Endothelial cell of umbilical vein (primary cell): ENCODE measurements at regions not wholly inside any gene's neighbourhood (a gene's known extent, or its start where the extent isn't known, plus 50 kb on each side); places are given as distances from the start of the nearest gene placed in this dataset.

Experiments
- EZH2 ChIP-seq: IDR thresholded peaks from 2 replicates; pipeline ENCODE4 v1.6.1; 2012; ENCODE audit warnings: borderline replicate concordance, low read depth, mild to moderate bottlenecking, moderate library complexity, low read length, inconsistent platforms; ENCODE audit not compliant: severe bottlenecking
- POLR2AphosphoS5 ChIP-seq: IDR thresholded peaks from 2 replicates; pipeline ENCODE4 v1.6.1; 2012; ENCODE audit warnings: low read depth, mild to moderate bottlenecking, control low read depth, low read length, moderate library complexity; ENCODE audit not compliant: insufficient read depth
- TF ChIP-seq, protein P1 (sequence below), 2 donors: IDR thresholded peaks; 1 replicate in 1 of 2; 2 replicates in 1 of 2; pipeline ENCODE4 v1.5.1; 2011; ENCODE audit warnings: low read length in 2 of 2, mild to moderate bottlenecking in 2 of 2, moderate library complexity in 2 of 2, control low read depth in 1 of 2, inconsistent platforms in 1 of 2, low read depth in 1 of 2; ENCODE audit not compliant: insufficient read depth in 1 of 2; ENCODE audit errors: extremely low read depth in 1 of 2
- TF ChIP-seq, protein P2 (sequence below): IDR thresholded peaks from 2 replicates; pipeline ENCODE4 v1.6.1; 2011; ENCODE audit not compliant: insufficient read depth, insufficient read length

DNA sequence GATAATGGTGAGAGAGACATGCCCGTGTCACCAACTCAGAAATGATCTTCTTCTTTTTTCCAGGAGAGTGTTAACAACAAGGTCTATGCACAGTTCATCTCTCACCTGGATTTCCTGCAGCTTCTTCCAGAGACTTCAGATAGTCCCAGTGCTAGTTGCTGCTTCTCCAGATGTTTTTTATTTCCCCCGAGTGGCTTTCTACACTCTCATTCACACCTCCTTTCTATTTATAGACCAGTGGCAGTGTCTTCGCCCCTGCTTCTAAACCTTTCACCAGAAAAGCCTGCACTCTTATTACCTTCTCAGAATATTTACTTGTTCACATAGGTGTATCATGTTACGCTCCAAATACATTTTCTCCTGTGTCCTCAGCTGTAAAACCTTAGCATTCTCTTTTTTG lies 558.8 kb upstream of the CHAC2 start:
- TF ChIP-seq, protein P1, sequence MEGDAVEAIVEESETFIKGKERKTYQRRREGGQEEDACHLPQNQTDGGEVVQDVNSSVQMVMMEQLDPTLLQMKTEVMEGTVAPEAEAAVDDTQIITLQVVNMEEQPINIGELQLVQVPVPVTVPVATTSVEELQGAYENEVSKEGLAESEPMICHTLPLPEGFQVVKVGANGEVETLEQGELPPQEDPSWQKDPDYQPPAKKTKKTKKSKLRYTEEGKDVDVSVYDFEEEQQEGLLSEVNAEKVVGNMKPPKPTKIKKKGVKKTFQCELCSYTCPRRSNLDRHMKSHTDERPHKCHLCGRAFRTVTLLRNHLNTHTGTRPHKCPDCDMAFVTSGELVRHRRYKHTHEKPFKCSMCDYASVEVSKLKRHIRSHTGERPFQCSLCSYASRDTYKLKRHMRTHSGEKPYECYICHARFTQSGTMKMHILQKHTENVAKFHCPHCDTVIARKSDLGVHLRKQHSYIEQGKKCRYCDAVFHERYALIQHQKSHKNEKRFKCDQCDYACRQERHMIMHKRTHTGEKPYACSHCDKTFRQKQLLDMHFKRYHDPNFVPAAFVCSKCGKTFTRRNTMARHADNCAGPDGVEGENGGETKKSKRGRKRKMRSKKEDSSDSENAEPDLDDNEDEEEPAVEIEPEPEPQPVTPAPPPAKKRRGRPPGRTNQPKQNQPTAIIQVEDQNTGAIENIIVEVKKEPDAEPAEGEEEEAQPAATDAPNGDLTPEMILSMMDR (IDR thresholded peaks at IDR 0.05; ENCODE audit: extremely low read depth in 1 of 2, insufficient read depth in 1 of 2, low read depth in 1 of 2, low read length in 2 of 2): no peak
- TF ChIP-seq POLR2AphosphoS5: no peak
- no peak for TF ChIP-seq EZH2
- TF ChIP-seq, protein P2, sequence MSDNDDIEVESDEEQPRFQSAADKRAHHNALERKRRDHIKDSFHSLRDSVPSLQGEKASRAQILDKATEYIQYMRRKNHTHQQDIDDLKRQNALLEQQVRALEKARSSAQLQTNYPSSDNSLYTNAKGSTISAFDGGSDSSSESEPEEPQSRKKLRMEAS: no peak
